ENCODE measurements at regions not wholly inside any gene's neighbourhood (a gene's known extent, or its start where the extent isn't known, plus 50 kb on each side); places are given as distances from the start of the nearest gene placed in this dataset.
"Not testable (repeated sequence)": the region's sequence is repeated elsewhere in the genome, so short reads cannot be mapped to it uniquely, and the experiment has no call there.

- DNase-seq (ENCODE audit: low spot score), result no peak
- no peak overlapping the region for H3K27ac Mint-ChIP-seq
- no peak overlapping the region for H3K4me3 Mint-ChIP-seq
- no peaks in the 10 kb centered on the region for H3K9me3 Mint-ChIP-seq
- H3K27me3 Mint-ChIP-seq (ENCODE audit: low read depth), result peaks cover 41% of the 10 kb centered on the region
- H3K4me1 Mint-ChIP-seq (ENCODE audit: low read depth), result peaks cover 6% of the 10 kb centered on the region
- no peaks in the 10 kb centered on the region for H3K36me3 Mint-ChIP-seq (ENCODE audit: low read depth)
These were observed 389.9 kb upstream of the PROK2 start for GRCh38 chr3:72174890-72175289.

DNA sequence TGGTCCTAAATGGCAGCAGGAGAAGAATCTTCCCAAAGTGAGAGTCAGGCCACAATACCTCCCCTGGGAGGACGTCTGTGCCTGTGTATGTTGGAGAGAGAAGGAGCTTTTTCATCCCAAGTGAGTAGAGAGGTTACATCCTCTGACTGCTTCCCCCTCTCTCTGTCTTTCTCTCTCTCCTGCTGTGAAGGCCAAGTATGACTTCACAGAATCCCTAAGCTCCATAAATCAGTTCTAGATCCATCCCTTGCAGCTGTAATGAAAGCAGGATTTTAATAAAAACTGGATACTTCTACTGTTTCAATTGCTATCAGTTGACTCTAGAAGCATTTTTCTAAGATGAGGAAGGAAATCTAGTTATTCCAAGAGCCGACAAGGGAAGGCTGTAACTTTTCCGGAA, 389.1 kb upstream of the PROK2 start:
- Mint-ChIP-seq H3K4me3 (no peak overlapping the region), H3K27ac (no peak overlapping the region), H3K36me3 (ENCODE audit: low read depth) (no peaks in the 10 kb centered on the region), H3K27me3 (ENCODE audit: low read depth) (peaks cover 33% of the 10 kb centered on the region), H3K9me3 (no peaks in the 10 kb centered on the region), H3K4me1 (ENCODE audit: low read depth) (peaks cover 4% of the 10 kb centered on the region)
- DNase-seq (ENCODE audit: low spot score), result no peak

DNA sequence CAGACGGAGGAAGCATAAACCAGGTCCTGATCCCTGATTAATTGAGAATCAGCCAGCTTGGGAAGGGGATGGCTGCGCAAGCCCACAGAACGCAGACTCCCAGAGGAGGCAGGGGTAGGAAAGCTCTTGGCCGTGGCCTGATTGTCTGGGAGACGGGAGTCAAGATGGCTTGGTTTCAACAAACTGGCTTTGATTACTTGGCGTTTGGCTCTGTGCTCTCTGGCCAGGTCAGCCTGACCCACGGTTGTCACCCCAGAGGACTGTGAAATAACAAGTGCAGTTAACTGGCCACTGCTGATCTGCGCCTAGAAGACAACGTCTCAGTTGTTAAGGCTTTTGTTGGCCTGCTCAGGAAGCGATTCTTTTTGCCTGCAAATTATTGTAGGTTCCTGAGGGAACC, 387.0 kb upstream of the PROK2 start:
- Mint-ChIP-seq H3K27me3 (ENCODE audit: low read depth) (peaks cover 26% of the 10 kb centered on the region), H3K4me1 (ENCODE audit: low read depth) (no peaks in the 10 kb centered on the region), H3K9me3 (no peaks in the 10 kb centered on the region), H3K27ac (no peak overlapping the region), H3K36me3 (ENCODE audit: low read depth) (no peaks in the 10 kb centered on the region), H3K4me3 (no peak overlapping the region)
- no peak for DNase-seq (ENCODE audit: low spot score)

DNA sequence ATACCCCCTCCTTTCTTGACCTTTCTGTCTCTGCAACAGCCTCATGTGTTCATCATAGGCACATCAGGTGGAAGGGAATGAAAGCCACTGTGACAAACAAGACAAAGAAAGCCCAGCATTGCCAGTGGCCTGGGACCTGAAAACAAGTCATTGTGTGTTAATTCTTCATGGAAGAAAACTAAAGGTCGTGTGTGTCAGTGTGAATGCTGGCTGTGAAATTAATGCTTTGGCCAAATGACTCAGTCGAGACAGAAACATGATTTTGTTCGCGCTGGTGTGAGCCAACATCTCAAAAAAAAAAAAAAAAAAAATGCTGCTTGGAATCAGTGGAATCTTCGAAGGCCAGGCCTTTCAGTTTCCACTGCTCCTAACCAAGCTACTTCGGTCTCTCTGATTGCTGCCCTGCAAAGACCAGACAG, 386.5 kb upstream of the PROK2 start:
- DNase-seq (ENCODE audit: low spot score), result no peak
- H3K27me3 Mint-ChIP-seq (ENCODE audit: low read depth), result peaks cover 26% of the 10 kb centered on the region
- no peaks in the 10 kb centered on the region for H3K36me3 Mint-ChIP-seq (ENCODE audit: low read depth)
- H3K4me3 Mint-ChIP-seq, result no peak overlapping the region
- no peaks in the 10 kb centered on the region for H3K9me3 Mint-ChIP-seq
- no peak overlapping the region for H3K27ac Mint-ChIP-seq
- no peaks in the 10 kb centered on the region for H3K4me1 Mint-ChIP-seq (ENCODE audit: low read depth)

DNA sequence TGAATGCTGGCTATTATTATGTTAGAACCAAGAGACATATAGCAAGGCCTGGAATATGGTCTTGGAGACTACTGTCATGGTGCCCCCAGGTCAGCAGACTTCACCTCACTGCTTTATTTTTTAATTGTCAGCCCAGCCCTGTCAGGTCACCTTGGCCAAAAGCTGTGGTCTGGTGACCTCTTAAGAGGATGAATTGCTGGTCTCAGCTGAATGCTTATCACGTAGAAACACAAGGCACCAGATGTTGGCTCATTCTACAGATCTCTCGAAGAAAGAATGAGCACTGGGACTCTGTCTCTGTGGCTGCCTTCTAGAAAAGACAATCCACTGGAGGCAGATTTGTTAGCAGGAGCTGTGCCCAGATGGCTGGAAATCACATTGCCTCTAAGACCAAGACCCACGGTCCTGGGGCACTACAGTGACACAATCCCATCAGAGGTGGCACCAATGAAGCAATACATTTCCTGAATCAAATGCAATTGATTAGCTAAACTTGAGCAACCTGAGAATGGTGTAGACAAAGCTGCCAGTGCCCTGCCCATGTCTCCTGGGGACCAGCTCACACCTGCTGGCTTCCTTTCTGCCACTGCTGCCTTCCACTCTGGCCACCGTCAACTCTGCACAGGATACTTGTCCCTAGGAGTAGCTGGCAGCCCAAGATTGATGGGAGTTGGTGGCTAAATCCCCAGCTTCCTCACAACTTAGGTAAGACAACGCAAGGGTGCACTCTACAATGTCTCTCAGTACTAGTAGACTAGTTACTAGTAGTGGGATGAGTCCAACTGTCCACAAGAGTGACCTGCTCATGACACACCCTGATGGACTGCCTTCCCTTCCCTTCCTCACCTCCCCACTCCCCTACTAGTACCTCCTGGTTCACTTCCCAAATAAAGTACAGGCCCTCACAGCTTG, 384.9 kb upstream of the PROK2 start:
- H3K27ac Mint-ChIP-seq, result no peak overlapping the region
- H3K4me1 Mint-ChIP-seq (ENCODE audit: low read depth), result no peaks in the 10 kb centered on the region
- H3K4me3 Mint-ChIP-seq, result no peak overlapping the region
- no peaks in the 10 kb centered on the region for H3K36me3 Mint-ChIP-seq (ENCODE audit: low read depth)
- peaks cover 14% of the 10 kb centered on the region for H3K27me3 Mint-ChIP-seq (ENCODE audit: low read depth)
- no peaks in the 10 kb centered on the region for H3K9me3 Mint-ChIP-seq
- no peak for DNase-seq (ENCODE audit: low spot score)

- no peak overlapping the region for H3K4me3 Mint-ChIP-seq
- no peaks in the 10 kb centered on the region for H3K36me3 Mint-ChIP-seq (ENCODE audit: low read depth)
- H3K4me1 Mint-ChIP-seq (ENCODE audit: low read depth), result no peaks in the 10 kb centered on the region
- DNase-seq (ENCODE audit: low spot score), result no peak
- no peaks in the 10 kb centered on the region for H3K9me3 Mint-ChIP-seq
- H3K27me3 Mint-ChIP-seq (ENCODE audit: low read depth), result peaks cover 10% of the 10 kb centered on the region
- H3K27ac Mint-ChIP-seq, result no peak overlapping the region
These were observed 384.2 kb upstream of the PROK2 start for GRCh38 chr3:72169120-72169519.

GRCh38 chr3:72165808-72166207, 380.9 kb upstream of the PROK2 start:
- no peaks in the 10 kb centered on the region for H3K36me3 Mint-ChIP-seq (ENCODE audit: low read depth)
- no peaks in the 10 kb centered on the region for H3K4me1 Mint-ChIP-seq (ENCODE audit: low read depth)
- H3K4me3 Mint-ChIP-seq, result no peak overlapping the region
- no peak for DNase-seq (ENCODE audit: low spot score)
- H3K9me3 Mint-ChIP-seq, result no peaks in the 10 kb centered on the region
- H3K27me3 Mint-ChIP-seq (ENCODE audit: low read depth), result no peaks in the 10 kb centered on the region
- H3K27ac Mint-ChIP-seq, result no peak overlapping the region

GRCh38 chr3:72165317-72165716, 380.4 kb upstream of the PROK2 start:
- H3K27ac Mint-ChIP-seq, result no peak overlapping the region
- no peak for DNase-seq (ENCODE audit: low spot score)
- H3K27me3 Mint-ChIP-seq (ENCODE audit: low read depth), result no peaks in the 10 kb centered on the region
- no peaks in the 10 kb centered on the region for H3K4me1 Mint-ChIP-seq (ENCODE audit: low read depth)
- no peak overlapping the region for H3K4me3 Mint-ChIP-seq
- no peaks in the 10 kb centered on the region for H3K36me3 Mint-ChIP-seq (ENCODE audit: low read depth)
- H3K9me3 Mint-ChIP-seq, result no peaks in the 10 kb centered on the region

GRCh38 chr3:72164635-72164978, 379.7 kb upstream of the PROK2 start:
- Mint-ChIP-seq H3K4me3 (no peak overlapping the region), H3K27me3 (ENCODE audit: low read depth) (no peaks in the 10 kb centered on the region), H3K9me3 (no peaks in the 10 kb centered on the region), H3K27ac (no peak overlapping the region), H3K4me1 (ENCODE audit: low read depth) (no peaks in the 10 kb centered on the region), H3K36me3 (ENCODE audit: low read depth) (no peaks in the 10 kb centered on the region)
- DNase-seq (ENCODE audit: low spot score), result no peak

- Mint-ChIP-seq H3K4me1 (ENCODE audit: low read depth) (no peaks in the 10 kb centered on the region), H3K27ac (no peak overlapping the region), H3K27me3 (ENCODE audit: low read depth) (no peaks in the 10 kb centered on the region), H3K36me3 (ENCODE audit: low read depth) (no peaks in the 10 kb centered on the region), H3K4me3 (no peak overlapping the region), H3K9me3 (no peaks in the 10 kb centered on the region)
- DNase-seq (ENCODE audit: low spot score), result no peak
These were observed 379.1 kb upstream of the PROK2 start for GRCh38 chr3:72163809-72164634.

GRCh38 chr3:72162649-72163184, 377.8 kb upstream of the PROK2 start:
- no peaks in the 10 kb centered on the region for H3K9me3 Mint-ChIP-seq
- H3K27ac Mint-ChIP-seq, result no peak overlapping the region
- no peak for DNase-seq (ENCODE audit: low spot score)
- H3K4me1 Mint-ChIP-seq (ENCODE audit: low read depth), result peaks cover 2% of the 10 kb centered on the region
- H3K4me3 Mint-ChIP-seq, result no peak overlapping the region
- H3K27me3 Mint-ChIP-seq (ENCODE audit: low read depth), result no peaks in the 10 kb centered on the region
- H3K36me3 Mint-ChIP-seq (ENCODE audit: low read depth), result no peaks in the 10 kb centered on the region

- Mint-ChIP-seq H3K27ac (no peak overlapping the region), H3K4me1 (ENCODE audit: low read depth) (peaks cover 2% of the 10 kb centered on the region), H3K36me3 (ENCODE audit: low read depth) (no peaks in the 10 kb centered on the region), H3K27me3 (ENCODE audit: low read depth) (no peaks in the 10 kb centered on the region), H3K4me3 (no peak overlapping the region), H3K9me3 (no peaks in the 10 kb centered on the region)
- no peak for DNase-seq (ENCODE audit: low spot score)
These were observed 377.1 kb upstream of the PROK2 start for GRCh38 chr3:72161881-72162595.

DNA sequence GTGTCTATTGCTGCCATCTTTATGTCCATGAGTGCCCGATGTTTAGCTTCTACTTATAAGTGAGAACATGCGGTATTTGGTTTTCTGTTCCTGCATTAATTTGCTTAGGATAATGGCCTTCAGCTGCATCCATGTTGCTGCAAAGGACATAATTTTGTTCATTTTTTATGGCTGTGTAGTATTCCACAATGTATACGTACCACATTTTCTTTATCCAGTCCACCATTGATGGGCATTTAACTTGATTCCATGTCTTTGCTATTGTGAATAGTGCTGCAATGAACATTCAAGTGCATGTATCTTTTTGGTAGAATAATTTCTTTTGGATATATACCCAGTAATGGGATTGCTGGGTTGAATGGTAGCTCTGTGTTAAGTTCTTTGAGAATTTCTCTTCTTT, 376.3 kb upstream of the PROK2 start:
- not testable (repeated sequence) for H3K9me3 Mint-ChIP-seq; H3K4me1 Mint-ChIP-seq (ENCODE audit: low read depth); H3K4me3 Mint-ChIP-seq; DNase-seq (ENCODE audit: low spot score); H3K27me3 Mint-ChIP-seq (ENCODE audit: low read depth); H3K27ac Mint-ChIP-seq; H3K36me3 Mint-ChIP-seq (ENCODE audit: low read depth)

- no peak for DNase-seq (ENCODE audit: low spot score)
- H3K9me3 Mint-ChIP-seq, result no peaks in the 10 kb centered on the region
- H3K36me3 Mint-ChIP-seq (ENCODE audit: low read depth), result no peaks in the 10 kb centered on the region
- no peak overlapping the region for H3K27ac Mint-ChIP-seq
- no peak overlapping the region for H3K4me3 Mint-ChIP-seq
- peaks cover 2% of the 10 kb centered on the region for H3K4me1 Mint-ChIP-seq (ENCODE audit: low read depth)
- H3K27me3 Mint-ChIP-seq (ENCODE audit: low read depth), result no peaks in the 10 kb centered on the region
These were observed 375.4 kb upstream of the PROK2 start for GRCh38 chr3:72160351-72160750.
